Mesothelial cell of epicardium (in vitro differentiated cells): ENCODE measurements at regions not wholly inside any gene's neighbourhood (a gene's known extent, or its start where the extent isn't known, plus 50 kb on each side); places are given as distances from the start of the nearest gene placed in this dataset.
A peak's percentile ranks its signal among the peaks of the same experiment; 100 is the strongest.
"Not testable (repeated sequence)": the region's sequence is repeated elsewhere in the genome, so short reads cannot be mapped to it uniquely, and the experiment has no call there.

Source experiments
- DNase-seq, 2 experiments: peaks; one replicate each; pipeline ENCODE4 v3.0.0; 2021; ENCODE audit warnings: low spot score in 2 of 2; ENCODE audit not compliant: unreplicated experiment in 2 of 2
- H3K27ac Mint-ChIP-seq: 2 replicates; pipeline ENCODE4 v1.8.0; 2021; ENCODE audit warnings: mixed read lengths
- H3K27me3 Mint-ChIP-seq: 2 replicates; pipeline ENCODE4 v1.8.0; 2021; ENCODE audit warnings: low read depth, mixed read lengths
- H3K36me3 Mint-ChIP-seq: 2 replicates; pipeline ENCODE4 v1.8.0; 2021; ENCODE audit warnings: mixed read lengths
- H3K4me1 Mint-ChIP-seq: 2 replicates; pipeline ENCODE4 v1.8.0; 2021; ENCODE audit warnings: mixed read lengths
- H3K4me3 Mint-ChIP-seq: 2 replicates; pipeline ENCODE4 v1.8.0; 2021; ENCODE audit warnings: mild to moderate bottlenecking, moderate library complexity, mixed read lengths
- H3K9me3 Mint-ChIP-seq: 2 replicates; pipeline ENCODE4 v1.8.0; 2021; ENCODE audit warnings: mixed read lengths
- TF ChIP-seq, protein P1 (sequence below): fragments of 200-600 bp; sonication (generic); IDR thresholded peaks from one replicate; pipeline ENCODE4 v1.5.0; 2021; ENCODE audit warnings: antibody characterized with exemption; ENCODE audit not compliant: unreplicated experiment

DNA sequence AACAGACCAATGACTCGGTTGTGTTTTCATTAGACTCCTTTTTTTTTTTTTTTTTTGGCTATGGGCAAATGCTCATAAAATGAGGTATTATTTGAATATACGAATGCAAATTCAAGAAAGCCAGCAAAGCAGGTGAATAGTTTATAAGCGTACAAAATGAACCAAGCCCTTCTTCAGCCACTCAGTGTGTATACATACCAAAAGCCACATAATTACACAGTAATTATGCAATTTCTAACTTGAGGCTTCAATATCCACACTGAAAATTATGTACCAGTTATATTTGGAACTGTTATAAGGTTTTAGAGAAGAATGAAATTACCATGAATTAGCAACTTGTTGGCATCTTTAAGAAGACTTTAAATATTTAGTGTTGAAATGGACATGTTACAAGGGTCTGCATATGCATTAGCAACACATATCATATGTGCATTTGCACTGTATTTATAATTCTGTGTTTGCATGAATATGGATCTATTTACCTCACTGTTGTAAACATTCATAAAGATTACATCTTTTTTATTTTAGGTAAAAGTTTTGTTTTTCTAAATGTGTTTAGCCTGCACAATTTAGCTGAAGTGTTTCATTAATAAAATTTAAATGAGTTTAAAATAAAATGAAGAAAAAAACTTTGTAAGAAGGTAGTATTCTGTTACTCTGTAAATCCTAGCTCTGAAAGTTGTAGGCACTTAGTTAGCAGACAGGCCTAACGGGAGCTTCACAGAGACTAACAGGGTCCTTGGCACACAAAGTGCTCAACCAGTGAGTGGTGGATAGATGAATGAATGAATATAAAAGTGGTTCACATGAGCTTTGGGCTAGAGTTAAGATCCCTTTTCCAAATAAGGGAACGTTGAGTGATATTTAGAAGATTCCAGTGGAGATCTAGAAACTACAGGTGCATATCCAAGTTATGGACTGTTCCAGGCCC lies 241.0 kb upstream of the NFIA start:
- Mint-ChIP-seq H3K9me3 (peaks cover 17% of the 10 kb centered on the region), H3K27me3 (no peaks in the 10 kb centered on the region), H3K4me1 (no peaks in the 10 kb centered on the region), H3K36me3 (peaks cover 7% of the 10 kb centered on the region), H3K27ac (no peak overlapping the region), H3K4me3 (no peak overlapping the region)
- DNase-seq, result no peak
- TF ChIP-seq, protein P1, sequence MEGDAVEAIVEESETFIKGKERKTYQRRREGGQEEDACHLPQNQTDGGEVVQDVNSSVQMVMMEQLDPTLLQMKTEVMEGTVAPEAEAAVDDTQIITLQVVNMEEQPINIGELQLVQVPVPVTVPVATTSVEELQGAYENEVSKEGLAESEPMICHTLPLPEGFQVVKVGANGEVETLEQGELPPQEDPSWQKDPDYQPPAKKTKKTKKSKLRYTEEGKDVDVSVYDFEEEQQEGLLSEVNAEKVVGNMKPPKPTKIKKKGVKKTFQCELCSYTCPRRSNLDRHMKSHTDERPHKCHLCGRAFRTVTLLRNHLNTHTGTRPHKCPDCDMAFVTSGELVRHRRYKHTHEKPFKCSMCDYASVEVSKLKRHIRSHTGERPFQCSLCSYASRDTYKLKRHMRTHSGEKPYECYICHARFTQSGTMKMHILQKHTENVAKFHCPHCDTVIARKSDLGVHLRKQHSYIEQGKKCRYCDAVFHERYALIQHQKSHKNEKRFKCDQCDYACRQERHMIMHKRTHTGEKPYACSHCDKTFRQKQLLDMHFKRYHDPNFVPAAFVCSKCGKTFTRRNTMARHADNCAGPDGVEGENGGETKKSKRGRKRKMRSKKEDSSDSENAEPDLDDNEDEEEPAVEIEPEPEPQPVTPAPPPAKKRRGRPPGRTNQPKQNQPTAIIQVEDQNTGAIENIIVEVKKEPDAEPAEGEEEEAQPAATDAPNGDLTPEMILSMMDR, result no peak

DNA sequence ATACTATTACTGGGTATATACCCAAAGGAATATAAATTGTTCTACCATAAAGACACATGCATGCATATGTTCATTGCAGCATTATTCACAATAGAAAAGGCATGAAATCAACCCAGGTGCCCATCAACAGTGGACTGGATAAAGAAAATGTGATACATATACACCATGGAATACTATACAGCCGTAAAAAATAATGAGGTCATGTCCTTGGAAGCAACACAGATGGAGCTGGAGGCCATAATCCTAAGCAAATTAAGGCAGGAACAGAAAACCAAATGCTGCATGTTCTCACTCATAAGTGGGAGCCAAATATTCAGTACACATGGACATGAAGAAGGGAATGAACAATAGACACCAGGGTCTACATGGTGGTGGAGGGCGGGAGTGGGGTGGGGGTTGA lies 241.9 kb upstream of the NFIA start:
- H3K27me3 Mint-ChIP-seq, H3K4me1 Mint-ChIP-seq, H3K4me3 Mint-ChIP-seq, H3K27ac Mint-ChIP-seq, DNase-seq, H3K36me3 Mint-ChIP-seq: not testable (repeated sequence)
- peaks cover 18% of the 10 kb centered on the region for H3K9me3 Mint-ChIP-seq

DNA sequence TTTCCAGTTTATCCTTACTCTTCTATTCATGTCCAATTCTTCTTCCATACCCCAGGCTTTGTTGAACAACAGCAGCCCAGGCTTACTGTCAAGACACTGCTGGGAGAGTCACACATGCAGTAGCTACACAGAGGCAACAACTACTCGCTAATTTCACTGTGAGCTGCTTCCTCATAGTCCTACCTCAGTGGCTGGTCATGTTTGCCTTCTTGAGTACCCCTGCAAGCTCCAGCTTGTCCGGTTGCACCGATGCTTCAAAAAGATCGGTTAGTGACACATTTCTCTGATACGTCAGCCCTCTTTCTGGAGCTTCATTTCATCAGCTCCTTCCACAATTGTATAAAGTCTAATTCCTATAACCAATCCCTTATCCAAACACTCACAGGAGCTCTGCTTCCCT lies 246.7 kb upstream of the NFIA start:
- DNase-seq, result no peak
- Mint-ChIP-seq H3K36me3 (no peaks in the 10 kb centered on the region), H3K9me3 (peaks cover 12% of the 10 kb centered on the region), H3K27me3 (no peaks in the 10 kb centered on the region), H3K27ac (no peak overlapping the region), H3K4me1 (peaks cover 13% of the 10 kb centered on the region), H3K4me3 (no peak overlapping the region)
- TF ChIP-seq, protein P1, result no peak

DNA sequence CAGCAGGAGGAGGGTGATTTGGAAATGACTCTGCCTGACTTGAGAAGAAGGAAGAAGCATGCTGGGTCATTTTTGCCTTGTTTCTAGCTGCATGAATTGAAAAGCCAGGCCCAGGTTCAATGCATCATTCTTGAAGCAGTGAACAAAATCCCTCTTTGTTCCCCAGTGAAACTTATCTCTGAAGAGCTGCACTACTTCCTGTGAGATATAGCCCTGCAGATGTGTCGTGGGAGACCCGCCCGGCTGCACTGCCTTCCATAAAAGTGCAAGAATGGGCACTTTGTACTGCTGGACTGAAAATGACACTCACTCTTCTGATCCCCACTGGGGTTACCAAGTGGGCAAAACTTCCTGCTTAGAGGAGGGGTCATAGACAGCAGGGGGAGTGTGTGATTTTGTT lies 249.2 kb upstream of the NFIA start:
- DNase-seq, result no peak
- no peak overlapping the region for H3K4me3 Mint-ChIP-seq
- peaks cover 13% of the 10 kb centered on the region for H3K4me1 Mint-ChIP-seq

DNA sequence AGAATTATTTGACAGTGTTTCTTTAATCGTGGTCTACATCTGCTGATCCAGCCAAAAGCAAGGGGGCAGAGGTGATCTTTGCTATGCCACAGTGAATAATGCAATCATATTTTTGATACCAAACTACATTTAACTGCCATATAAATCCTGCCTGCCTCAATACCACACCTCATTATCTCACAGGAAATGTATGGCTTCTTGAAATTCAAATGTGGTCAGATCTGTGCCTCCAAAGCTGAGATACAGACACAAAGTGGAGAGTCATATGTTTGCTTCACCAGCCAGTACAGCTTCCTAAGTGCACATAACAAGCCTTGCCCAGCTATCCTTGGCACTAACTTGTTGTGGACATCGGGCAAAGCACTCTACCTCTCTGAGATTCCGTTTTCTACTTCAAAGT lies 250.0 kb upstream of the NFIA start:
- Mint-ChIP-seq H3K9me3 (peaks cover 12% of the 10 kb centered on the region), H3K4me3 (no peak overlapping the region), H3K36me3 (peaks cover 2% of the 10 kb centered on the region), H3K27me3 (no peaks in the 10 kb centered on the region), H3K4me1 (peaks cover 13% of the 10 kb centered on the region), H3K27ac (no peak overlapping the region)
- no peak for DNase-seq
- TF ChIP-seq, protein P1, result no peak

More for the DNA sequence above, 249.2 kb upstream of the NFIA start:
- H3K27ac Mint-ChIP-seq, result peak overlapping the region; percentile 27
- H3K9me3 Mint-ChIP-seq, result peaks cover 12% of the 10 kb centered on the region
- TF ChIP-seq, protein P1, result no peak
- H3K27me3 Mint-ChIP-seq, result no peaks in the 10 kb centered on the region
- H3K36me3 Mint-ChIP-seq, result no peaks in the 10 kb centered on the region

DNA sequence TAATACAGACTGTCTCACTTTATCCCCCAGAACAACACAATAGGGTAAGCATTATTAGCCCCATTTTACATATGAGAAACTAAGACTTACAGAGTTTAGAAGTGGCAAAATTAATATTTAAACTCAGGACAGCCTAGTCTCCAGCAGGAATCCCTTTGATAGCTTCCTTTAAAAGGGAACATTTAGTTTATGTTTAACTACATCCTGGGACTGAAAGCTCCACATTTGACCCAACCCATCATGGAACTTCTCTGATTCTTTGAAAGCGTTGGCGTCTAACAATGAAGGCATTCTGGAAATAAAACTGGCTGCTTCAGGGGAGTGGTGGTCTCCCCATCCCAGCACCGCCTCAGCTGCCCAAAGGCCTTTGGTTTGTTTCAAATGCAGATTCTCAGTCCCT lies 250.6 kb upstream of the NFIA start:
- Mint-ChIP-seq H3K27me3 (no peaks in the 10 kb centered on the region), H3K36me3 (peaks cover 2% of the 10 kb centered on the region), H3K4me3 (no peak overlapping the region), H3K27ac (no peak overlapping the region), H3K4me1 (peaks cover 13% of the 10 kb centered on the region), H3K9me3 (peaks cover 14% of the 10 kb centered on the region)
- DNase-seq, result no peak
- TF ChIP-seq, protein P1, result no peak
